GM12878 (cell line): ENCODE measurements at regions not wholly inside any gene's neighbourhood (a gene's known extent, or its start where the extent isn't known, plus 50 kb on each side); places are given as distances from the start of the nearest gene placed in this dataset.

Experiments used
- BRCA1 ChIP-seq: IDR thresholded peaks from 2 replicates; pipeline ENCODE4 v1.6.1; 2011; ENCODE audit warnings: low read depth, low read length, improper control_type of control experiment
- ESRRA ChIP-seq: IDR thresholded peaks from 2 replicates; pipeline ENCODE4 v1.6.1; 2012; ENCODE audit warnings: mild to moderate bottlenecking, low read length, improper control_type of control experiment
- MXI1 ChIP-seq: fragments of 150-350 bp; IDR thresholded peaks from 2 replicates; pipeline ENCODE4 v1.6.1; 2011; ENCODE audit warnings: low read depth, mild to moderate bottlenecking, inconsistent platforms, low read length, improper control_type of control experiment
- NFIC ChIP-seq: IDR thresholded peaks from 2 replicates; pipeline ENCODE4 v1.6.1; 2012; ENCODE audit warnings: low read depth, mild to moderate bottlenecking, inconsistent platforms, low read length, moderate library complexity
- POLR2A ChIP-seq: IDR thresholded peaks from 2 replicates; pipeline ENCODE4 v1.6.1; 2011; ENCODE audit warnings: low read depth, mild to moderate bottlenecking, low read length
- TF ChIP-seq, protein P1 (sequence below), 3 experiments: IDR thresholded peaks in 2 of 3; conservative IDR thresholded peaks in 1 of 3; 2 replicates each; pipeline ENCODE4 v1.5.1; 2011; ENCODE audit warnings: low read depth in 3 of 3, low read length in 3 of 3, mild to moderate bottlenecking in 3 of 3, control low read depth in 2 of 3, moderate library complexity in 2 of 3, inconsistent platforms in 1 of 3, mixed read lengths in 1 of 3; ENCODE audit not compliant: control insufficient read depth in 2 of 3, insufficient read depth in 1 of 3; ENCODE audit errors: extremely low read depth in 1 of 3

DNA sequence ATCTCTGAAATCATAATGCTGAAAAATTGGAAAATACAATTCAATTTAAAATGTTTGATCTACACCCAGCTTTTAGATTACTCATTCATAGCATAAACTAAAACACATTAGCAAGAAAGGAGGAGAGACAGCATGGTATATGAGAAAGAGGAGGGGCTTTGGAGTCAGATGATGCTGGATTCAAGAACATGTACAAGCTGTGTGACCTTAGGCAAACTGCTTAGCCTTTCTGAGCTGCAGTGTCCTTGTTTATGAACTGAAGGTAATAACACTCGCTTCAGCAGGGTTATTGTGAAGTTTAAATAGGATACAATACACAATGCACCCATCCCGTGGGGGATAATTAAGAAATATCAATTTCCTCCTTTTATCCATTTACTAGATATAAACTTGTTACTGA is 79.2 kb downstream of the MAP1LC3B2 start:
- no peak for TF ChIP-seq NFIC
- TF ChIP-seq MXI1 = no peak
- no peak for TF ChIP-seq BRCA1
- TF ChIP-seq POLR2A = no peak
- no peak for TF ChIP-seq ESRRA
- TF ChIP-seq, protein P1, sequence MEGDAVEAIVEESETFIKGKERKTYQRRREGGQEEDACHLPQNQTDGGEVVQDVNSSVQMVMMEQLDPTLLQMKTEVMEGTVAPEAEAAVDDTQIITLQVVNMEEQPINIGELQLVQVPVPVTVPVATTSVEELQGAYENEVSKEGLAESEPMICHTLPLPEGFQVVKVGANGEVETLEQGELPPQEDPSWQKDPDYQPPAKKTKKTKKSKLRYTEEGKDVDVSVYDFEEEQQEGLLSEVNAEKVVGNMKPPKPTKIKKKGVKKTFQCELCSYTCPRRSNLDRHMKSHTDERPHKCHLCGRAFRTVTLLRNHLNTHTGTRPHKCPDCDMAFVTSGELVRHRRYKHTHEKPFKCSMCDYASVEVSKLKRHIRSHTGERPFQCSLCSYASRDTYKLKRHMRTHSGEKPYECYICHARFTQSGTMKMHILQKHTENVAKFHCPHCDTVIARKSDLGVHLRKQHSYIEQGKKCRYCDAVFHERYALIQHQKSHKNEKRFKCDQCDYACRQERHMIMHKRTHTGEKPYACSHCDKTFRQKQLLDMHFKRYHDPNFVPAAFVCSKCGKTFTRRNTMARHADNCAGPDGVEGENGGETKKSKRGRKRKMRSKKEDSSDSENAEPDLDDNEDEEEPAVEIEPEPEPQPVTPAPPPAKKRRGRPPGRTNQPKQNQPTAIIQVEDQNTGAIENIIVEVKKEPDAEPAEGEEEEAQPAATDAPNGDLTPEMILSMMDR (IDR thresholded peaks at IDR 0.05 in 2 of 3, conservative IDR thresholded peaks at IDR 0.05 in 1 of 3; ENCODE audit: control insufficient read depth in 2 of 3, extremely low read depth in 1 of 3, insufficient read depth in 1 of 3, low read depth in 3 of 3, low read length in 3 of 3) = no peak
